ENCODE measurements at regions not wholly inside any gene's neighbourhood (a gene's known extent, or its start where the extent isn't known, plus 50 kb on each side); places are given as distances from the start of the nearest gene placed in this dataset.

- no peak for TF ChIP-seq L3MBTL2 (conservative IDR thresholded peaks at IDR 0.05)
- no peak for TF ChIP-seq SP1 (IDR thresholded peaks at IDR 0.05)
- no peak for TF ChIP-seq FOXK2 (IDR thresholded peaks at IDR 0.05)
- no peak for TF ChIP-seq FOXM1 (IDR thresholded peaks at IDR 0.05; ENCODE audit: borderline replicate concordance)
- no peak for TF ChIP-seq ARNT (IDR thresholded peaks at IDR 0.05)
Measured at GRCh38 chr2:139124271-139124670, 344.1 kb upstream of the NXPH2 start.
